ENCODE measurements at regions not wholly inside any gene's neighbourhood (a gene's known extent, or its start where the extent isn't known, plus 50 kb on each side); places are given as distances from the start of the nearest gene placed in this dataset.

GRCh38 chr4:126018274-126018673 is 703.5 kb downstream of the FAT4 start:
- no peak for DNase-seq (ENCODE audit: low read depth, low spot score)

DNA sequence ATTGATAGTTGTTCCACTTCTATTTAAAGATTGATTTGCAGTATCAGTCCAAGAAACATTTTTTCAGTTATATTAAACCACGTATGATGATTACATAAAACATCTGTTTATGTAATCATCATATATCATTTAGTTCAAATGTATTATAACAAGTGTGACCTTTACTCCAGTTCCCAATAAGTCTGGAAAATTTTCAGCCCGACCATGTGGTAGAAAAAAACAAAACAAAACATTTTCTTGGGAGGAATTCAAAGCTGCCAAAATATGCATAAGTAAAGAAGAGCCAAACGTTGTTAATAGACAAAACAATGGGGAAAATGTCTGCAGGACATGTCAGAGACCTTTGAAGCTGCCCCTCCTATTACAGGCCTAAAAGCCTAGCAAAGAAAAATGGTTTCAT is 709.1 kb downstream of the FAT4 start:
- DNase-seq (ENCODE audit: low read depth, low spot score): no peak

GRCh38 chr4:126027601-126028000 is 712.8 kb downstream of the FAT4 start:
- DNase-seq (ENCODE audit: low read depth, low spot score): no peak

GRCh38 chr4:126028876-126029275 is 714.1 kb downstream of the FAT4 start:
- no peak for DNase-seq (ENCODE audit: low read depth, low spot score)

- DNase-seq (ENCODE audit: low read depth, low spot score): no peak
These were observed 722.5 kb downstream of the FAT4 start for GRCh38 chr4:126037231-126037630.

GRCh38 chr4:126038502-126039144 is 723.9 kb downstream of the FAT4 start:
- DNase-seq (ENCODE audit: low read depth, low spot score): no peak

- no peak for DNase-seq (ENCODE audit: low read depth, low spot score)
These were observed 731.4 kb downstream of the FAT4 start for GRCh38 chr4:126046081-126046614.

DNA sequence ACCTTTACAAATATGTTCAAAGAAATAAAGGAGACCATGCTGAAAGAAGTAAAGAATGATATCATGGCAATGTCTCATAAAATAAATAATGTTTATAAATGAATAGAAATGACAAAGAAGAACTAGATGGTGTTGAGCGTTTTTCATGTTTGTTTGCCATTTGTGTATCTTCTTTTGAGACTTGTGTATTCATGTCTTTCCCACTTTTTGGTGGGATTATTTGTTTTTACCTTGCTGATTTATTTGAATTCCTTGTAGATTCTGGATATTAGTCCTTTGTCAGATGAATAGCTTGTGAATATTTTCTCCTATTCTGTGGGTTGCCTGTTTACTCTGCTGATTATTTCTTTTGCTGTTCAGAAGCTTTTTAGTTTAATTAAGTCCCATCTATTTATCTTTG is 732.4 kb downstream of the FAT4 start:
- no peak for DNase-seq (ENCODE audit: low read depth, low spot score)

- DNase-seq (ENCODE audit: low read depth, low spot score): no peak
These were observed 737.1 kb downstream of the FAT4 start for GRCh38 chr4:126051689-126052424.

DNA sequence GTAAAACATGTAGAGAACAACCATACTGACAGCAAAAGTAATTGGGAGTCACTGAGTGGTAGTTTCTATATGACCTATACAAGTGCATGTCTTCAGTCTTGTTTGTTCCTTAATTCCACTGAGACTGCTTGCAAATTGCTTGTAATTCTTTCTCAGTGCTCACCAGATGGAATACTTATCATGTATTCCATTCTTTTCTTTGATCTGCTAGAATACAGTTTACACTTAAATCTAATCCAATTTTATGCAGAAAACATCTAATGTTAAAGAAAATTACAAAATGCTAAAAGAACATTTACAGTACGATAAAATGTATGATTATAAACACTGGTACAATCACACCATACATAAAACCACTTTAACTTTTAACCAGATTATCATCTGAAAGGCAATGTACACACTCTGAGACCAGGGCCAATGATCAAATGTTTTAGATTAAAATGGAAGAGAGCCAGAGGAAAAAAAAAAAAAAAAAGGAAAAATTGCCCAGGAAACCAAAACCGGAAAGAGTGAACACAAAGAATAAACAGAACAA is 741.4 kb downstream of the FAT4 start:
- no peak for DNase-seq (ENCODE audit: low read depth, low spot score)

GRCh38 chr4:126057371-126057770 is 742.6 kb downstream of the FAT4 start:
- no peak for DNase-seq (ENCODE audit: low read depth, low spot score)

- no peak for DNase-seq (ENCODE audit: low read depth, low spot score)
These were observed 743.8 kb downstream of the FAT4 start for GRCh38 chr4:126058596-126058995.

- no peak for DNase-seq (ENCODE audit: low read depth, low spot score)
These were observed 746.9 kb downstream of the FAT4 start for GRCh38 chr4:126061655-126062054.

DNA sequence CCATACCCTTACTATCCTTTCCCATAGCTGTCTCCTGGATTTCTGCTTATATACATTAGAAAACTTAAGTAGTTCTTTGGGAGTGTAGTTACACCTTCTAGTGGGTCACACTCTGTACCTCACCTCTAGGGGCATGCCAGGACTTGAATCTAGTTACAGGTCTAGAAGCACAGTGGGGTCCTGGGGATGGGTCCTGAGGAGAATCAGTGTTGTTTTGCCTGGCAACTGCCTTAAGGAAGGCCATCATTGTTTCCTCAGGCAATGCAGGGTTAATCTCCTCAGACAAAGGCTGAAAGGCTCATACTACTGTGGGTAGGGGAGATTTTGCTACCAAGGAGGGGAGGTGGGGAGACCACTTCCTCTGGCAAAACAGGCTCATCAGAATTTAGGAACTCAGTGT is 750.3 kb downstream of the FAT4 start:
- no peak for DNase-seq (ENCODE audit: low read depth, low spot score)

GRCh38 chr4:126071346-126072333 is 756.9 kb downstream of the FAT4 start:
- DNase-seq (ENCODE audit: low read depth, low spot score): peak; percentile 20

GRCh38 chr4:126081336-126081735 is 766.6 kb downstream of the FAT4 start:
- no peak for DNase-seq (ENCODE audit: low read depth, low spot score)

DNA sequence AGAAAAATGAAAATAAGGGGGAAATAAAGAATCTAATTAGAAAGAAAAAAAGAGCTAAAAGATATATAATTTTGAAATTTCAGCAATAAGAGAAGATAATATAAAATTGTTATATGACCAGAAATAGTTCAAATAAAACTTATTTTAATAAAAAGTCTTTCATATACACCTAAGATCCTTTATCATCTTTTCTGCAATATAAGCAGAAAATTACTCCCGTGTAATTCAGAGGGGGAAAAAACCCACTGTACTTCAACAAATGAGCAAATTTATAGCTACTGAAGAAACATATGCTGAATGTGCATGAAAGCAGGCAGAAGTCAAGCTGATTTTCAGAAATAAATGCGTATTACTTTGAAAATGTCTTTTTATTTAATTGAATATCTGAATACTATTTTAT is 771.3 kb downstream of the FAT4 start:
- DNase-seq (ENCODE audit: low read depth, low spot score): no peak

DNA sequence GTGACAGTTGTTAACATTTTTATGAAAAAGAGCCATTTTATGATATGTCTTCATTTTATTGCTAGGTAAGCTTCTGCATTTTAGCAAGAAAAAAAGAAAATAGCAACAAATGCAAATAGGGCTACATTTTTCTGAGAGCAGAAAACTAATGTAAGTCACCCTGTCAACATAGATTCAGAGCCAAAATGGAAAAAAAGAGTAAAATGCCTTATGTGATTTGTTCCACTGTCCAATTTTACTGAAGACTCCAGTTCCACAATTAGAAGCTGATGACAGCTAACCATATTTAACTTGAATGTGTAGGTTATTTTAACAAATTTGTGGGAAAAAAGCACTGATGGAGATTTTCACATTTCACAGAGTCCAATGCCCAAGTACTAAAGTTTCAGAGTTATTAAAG is 772.3 kb downstream of the FAT4 start:
- DNase-seq (ENCODE audit: low read depth, low spot score): no peak

DNA sequence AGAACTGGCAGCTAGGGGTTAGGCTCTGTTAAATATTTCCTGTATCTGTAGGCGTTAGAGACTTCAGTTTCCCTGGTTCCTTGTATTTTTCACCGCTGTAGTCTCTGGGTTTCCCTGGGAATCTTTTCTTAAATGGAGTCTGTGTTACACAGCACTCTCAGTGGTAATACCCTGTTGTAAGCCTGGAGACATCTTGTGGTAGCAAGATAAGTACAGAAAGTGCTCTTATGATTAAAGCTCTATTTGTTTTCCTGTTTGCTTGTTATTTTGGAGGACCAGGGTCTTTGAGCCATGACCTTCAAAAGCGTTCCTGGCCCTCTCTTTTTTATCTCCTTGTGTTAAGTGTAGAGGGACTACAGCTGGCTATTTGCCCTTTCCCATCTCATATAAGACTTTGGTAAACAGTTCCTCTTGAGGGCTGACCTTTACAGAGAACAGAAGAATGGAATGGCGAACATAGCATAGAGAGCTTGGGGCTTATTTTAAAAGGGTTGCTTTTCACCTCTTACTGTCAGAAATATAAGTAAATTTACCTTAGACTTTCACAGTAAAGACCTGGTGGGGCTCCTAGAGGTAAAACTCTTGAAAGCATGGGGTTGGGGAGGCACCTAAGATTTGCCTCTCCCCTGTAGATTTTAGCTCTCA is 782.5 kb downstream of the FAT4 start:
- DNase-seq (ENCODE audit: low read depth, low spot score): no peak

DNA sequence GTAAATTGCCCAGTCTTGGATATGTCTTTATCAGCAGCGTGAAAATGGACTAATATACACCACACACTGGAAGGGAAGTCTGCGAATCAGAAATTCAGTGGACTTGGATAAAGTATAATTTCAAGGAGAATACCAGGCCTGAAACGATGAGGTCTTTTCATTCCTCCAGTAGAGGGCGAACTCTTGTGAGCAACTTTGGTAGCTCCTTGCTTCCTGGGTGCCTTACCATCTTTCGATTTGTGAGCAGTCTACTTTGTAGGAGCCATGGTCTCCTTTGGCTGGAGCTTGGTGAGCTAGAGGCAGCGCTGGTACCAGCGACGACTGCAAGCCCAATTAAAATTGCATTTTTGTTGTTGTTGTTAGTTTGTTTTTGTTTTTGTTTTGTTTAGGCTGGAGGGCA is 791.9 kb downstream of the FAT4 start:
- DNase-seq (ENCODE audit: low read depth, low spot score): no peak

- no peak for DNase-seq (ENCODE audit: low read depth, low spot score)
These were observed 795.1 kb downstream of the FAT4 start for GRCh38 chr4:126109836-126110235.
